Bronchial epithelial cell (primary cell): ENCODE measurements at regions not wholly inside any gene's neighbourhood (a gene's known extent, or its start where the extent isn't known, plus 50 kb on each side); places are given as distances from the start of the nearest gene placed in this dataset.
A peak's percentile ranks its signal among the peaks of the same experiment; 100 is the strongest.

Experiments
- DNase-seq: peaks from one replicate; pipeline ENCODE4 v3.0.0-alpha.2; 2010; ENCODE audit warnings: low read depth
- FAIRE-seq: peaks from 2 replicates; lab custom pipeline; 2011; peaks lifted over from hg19 to GRCh38; lab: Jason Lieb, UNC
- H3K27me3 ChIP-seq: 2 replicates; pipeline ENCODE4 v1.5.1; 2011; ENCODE audit warnings: low read length; ENCODE audit not compliant: control insufficient read depth, insufficient read depth
- H3K36me3 ChIP-seq: 2 replicates; pipeline ENCODE4 v1.5.1; 2011; ENCODE audit warnings: low read length; ENCODE audit not compliant: control insufficient read depth, insufficient read depth
- H3K4me3 ChIP-seq: 2 replicates; pipeline ENCODE4 v1.5.1; 2011; ENCODE audit warnings: mild to moderate bottlenecking, low read depth, low read length, control low read depth
- TF ChIP-seq, protein P1 (sequence below): IDR thresholded peaks from 2 replicates; pipeline ENCODE4 v1.5.1; 2011; ENCODE audit warnings: mild to moderate bottlenecking, moderate library complexity, low read length, control low read depth, inconsistent platforms; ENCODE audit not compliant: insufficient read depth, severe bottlenecking

DNA sequence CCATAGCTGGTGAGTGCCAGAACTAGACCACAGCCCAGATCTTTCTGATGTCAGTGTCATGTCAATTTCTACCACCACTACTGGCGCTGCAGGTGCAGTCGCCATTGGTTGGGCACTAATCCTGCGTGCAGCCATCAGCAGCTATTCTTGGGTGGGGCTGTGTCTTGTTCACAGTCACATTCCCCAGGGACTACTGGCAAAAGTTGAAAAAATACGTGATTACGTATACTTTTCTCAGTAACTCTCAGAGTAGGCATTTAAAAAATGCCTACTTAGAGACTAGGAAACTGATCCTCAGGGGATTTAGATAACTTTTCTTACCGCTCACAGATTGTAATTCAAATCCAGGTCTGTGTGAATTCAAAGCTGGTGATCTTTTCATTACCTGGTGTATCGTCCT, 127.7 kb downstream of the ADAMTS15 start:
- no peak for DNase-seq
- no peak overlapping the region for H3K4me3 ChIP-seq
- no peaks in the 10 kb centered on the region for H3K36me3 ChIP-seq
- no peak for FAIRE-seq
- TF ChIP-seq, protein P1, sequence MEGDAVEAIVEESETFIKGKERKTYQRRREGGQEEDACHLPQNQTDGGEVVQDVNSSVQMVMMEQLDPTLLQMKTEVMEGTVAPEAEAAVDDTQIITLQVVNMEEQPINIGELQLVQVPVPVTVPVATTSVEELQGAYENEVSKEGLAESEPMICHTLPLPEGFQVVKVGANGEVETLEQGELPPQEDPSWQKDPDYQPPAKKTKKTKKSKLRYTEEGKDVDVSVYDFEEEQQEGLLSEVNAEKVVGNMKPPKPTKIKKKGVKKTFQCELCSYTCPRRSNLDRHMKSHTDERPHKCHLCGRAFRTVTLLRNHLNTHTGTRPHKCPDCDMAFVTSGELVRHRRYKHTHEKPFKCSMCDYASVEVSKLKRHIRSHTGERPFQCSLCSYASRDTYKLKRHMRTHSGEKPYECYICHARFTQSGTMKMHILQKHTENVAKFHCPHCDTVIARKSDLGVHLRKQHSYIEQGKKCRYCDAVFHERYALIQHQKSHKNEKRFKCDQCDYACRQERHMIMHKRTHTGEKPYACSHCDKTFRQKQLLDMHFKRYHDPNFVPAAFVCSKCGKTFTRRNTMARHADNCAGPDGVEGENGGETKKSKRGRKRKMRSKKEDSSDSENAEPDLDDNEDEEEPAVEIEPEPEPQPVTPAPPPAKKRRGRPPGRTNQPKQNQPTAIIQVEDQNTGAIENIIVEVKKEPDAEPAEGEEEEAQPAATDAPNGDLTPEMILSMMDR = no peak
- H3K27me3 ChIP-seq = no peaks in the 10 kb centered on the region

DNA sequence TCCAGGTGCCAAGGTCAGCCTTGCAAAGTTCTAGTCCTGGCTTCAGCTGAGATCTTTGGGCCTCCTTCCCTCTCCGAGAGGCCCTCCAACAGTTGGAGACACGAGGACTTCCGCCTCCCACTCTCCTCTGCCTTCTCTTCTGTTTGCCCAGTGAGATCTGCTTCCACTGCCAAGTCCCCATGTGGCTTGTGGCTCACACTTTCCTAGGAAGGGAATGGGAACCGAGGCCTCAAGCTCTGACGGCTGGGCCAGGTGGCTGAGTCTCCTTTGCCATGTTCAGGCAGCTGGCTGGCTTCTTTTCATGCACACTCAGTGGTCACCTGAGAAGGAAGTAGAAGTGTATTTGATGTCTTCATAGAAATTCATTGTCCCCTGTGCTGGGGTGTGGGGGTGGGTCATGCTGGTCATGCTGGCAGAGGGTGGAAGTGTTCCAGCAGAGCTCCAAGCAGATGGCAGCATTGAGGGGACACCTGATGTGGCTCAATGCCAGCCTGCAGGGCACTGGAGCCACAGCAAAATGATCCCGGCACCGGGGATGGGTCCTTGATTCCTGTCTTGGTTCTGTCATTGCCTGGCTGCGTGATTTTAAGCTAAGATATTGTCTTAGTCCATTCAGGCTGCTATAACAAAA, 130.4 kb downstream of the ADAMTS15 start:
- FAIRE-seq (no peak), DNase-seq (no peak)
- TF ChIP-seq, protein P1 = no peak
- Histone ChIP-seq H3K36me3 (no peaks in the 10 kb centered on the region), H3K4me3 (no peak overlapping the region), H3K27me3 (no peaks in the 10 kb centered on the region)

DNA sequence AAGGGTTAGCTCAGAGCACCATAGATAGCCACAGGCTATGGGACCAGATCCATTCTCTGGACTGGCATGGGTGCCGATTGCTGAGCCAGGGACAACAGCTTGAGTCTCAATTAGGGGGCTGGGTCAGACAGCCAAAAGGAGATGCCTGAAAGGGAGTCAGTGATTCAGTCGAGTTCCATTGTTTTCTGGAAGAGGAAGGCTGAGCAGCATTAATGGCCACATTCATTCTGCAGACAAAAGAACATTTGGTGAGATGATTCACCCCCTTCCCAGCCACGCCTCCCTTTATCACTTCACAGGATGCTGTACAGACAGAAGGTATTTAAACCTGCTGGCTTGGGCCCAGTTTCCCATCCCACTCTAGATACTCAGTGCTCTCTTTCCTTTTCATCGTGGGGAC, 131.9 kb downstream of the ADAMTS15 start:
- H3K36me3 ChIP-seq = no peaks in the 10 kb centered on the region
- H3K4me3 ChIP-seq = no peak overlapping the region
- FAIRE-seq (peak; percentile 50), DNase-seq (peak; percentile 98)
- H3K27me3 ChIP-seq = no peaks in the 10 kb centered on the region
- TF ChIP-seq, protein P1 = no peak

DNA sequence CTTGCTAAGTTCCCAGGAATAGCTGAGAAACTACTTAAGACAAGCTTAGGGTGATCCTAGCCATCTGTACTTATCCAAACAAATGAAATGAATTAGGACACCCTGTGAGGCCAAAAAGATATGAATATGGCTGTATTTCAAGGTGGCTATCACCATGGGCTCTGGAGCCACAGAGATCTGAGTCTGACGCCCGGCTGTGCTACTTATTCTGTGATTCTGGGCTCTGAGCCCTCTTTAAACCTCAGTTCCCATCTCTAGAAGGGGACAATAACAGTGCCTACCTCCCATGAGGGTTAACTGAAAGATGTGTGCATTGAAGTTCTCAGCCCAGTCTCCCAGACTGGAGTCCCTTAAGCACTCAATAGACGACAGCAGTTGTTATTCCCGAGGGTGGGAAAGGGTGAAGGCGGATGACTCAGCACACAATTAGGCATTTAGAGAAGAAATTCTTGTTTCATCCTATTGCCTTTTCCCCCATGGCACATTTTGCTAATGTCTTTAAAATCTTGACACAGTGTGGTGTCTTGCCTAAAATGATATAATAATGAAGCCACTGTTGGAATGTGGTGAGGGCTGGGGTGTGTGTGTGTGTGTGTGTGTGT, 132.5 kb downstream of the ADAMTS15 start:
- DNase-seq = peak; percentile 80
- no peak overlapping the region for H3K4me3 ChIP-seq
- no peaks in the 10 kb centered on the region for H3K36me3 ChIP-seq
- TF ChIP-seq, protein P1 = no peak
- H3K27me3 ChIP-seq = no peaks in the 10 kb centered on the region
- FAIRE-seq = no peak

GRCh38 chr11:130581646-130582045, 133.2 kb downstream of the ADAMTS15 start:
- FAIRE-seq (no peak), DNase-seq (peak; percentile 15)
- H3K27me3 ChIP-seq = no peaks in the 10 kb centered on the region

More at GRCh38 chr11:130581646-130582045, 133.2 kb downstream of the ADAMTS15 start:
- H3K36me3 ChIP-seq = no peaks in the 10 kb centered on the region
- TF ChIP-seq, protein P1 = no peak
- no peak overlapping the region for H3K4me3 ChIP-seq
